IgD-negative memory B cell (primary cell): ENCODE measurements at regions not wholly inside any gene's neighbourhood (a gene's known extent, or its start where the extent isn't known, plus 50 kb on each side); places are given as distances from the start of the nearest gene placed in this dataset.
"Not testable (repeated sequence)": the region's sequence is repeated elsewhere in the genome, so short reads cannot be mapped to it uniquely, and the experiment has no call there.

Experiments used
- H3K27ac Mint-ChIP-seq, 3 donors: one replicate each; pipeline ENCODE4 v1.8.0; 2020 to 2022; ENCODE audit warnings: mild to moderate bottlenecking in 3 of 3, mixed read lengths in 3 of 3, moderate library complexity in 1 of 3
- H3K27me3 Mint-ChIP-seq: one replicate; pipeline ENCODE4 v1.8.0; 2021; ENCODE audit warnings: mixed read lengths
- H3K36me3 Mint-ChIP-seq: one replicate; pipeline ENCODE4 v1.8.0; 2020; ENCODE audit warnings: mild to moderate bottlenecking, mixed read lengths
- H3K4me1 Mint-ChIP-seq, 3 donors: one replicate each; pipeline ENCODE4 v1.8.0; 2020 to 2022; ENCODE audit warnings: mixed read lengths in 3 of 3, mild to moderate bottlenecking in 1 of 3
- H3K4me3 Mint-ChIP-seq, 4 donors: one replicate each; pipeline ENCODE4 v1.8.0; 2020 to 2022; ENCODE audit warnings: mild to moderate bottlenecking in 4 of 4, mixed read lengths in 4 of 4, moderate library complexity in 3 of 4
- H3K9me3 Mint-ChIP-seq, 3 donors: one replicate each; pipeline ENCODE4 v1.8.0; 2020 to 2021; ENCODE audit warnings: mixed read lengths in 3 of 3, mild to moderate bottlenecking in 1 of 3

DNA sequence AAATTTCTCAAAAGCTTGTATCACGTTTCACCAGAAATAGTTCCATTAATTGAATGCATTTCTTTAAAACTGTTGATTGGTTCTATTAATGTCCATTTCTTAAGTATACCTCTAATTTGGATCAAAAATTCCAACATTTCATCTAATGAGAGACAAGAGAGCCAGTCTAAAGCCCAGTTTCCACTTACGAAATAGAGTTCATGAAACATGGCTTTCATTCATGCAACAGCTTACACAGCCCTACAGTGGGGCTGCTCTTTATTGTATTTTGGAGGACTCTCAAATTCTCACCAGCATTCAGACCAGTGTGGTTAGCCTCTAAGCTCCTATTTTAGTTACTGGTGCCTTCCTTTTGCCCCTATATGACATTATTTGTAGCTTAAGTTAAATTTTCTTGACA is 566.9 kb upstream of the RGMB start:
- Mint-ChIP-seq H3K4me1 (no peaks in the 10 kb centered on the region), H3K4me3 (no peak overlapping the region), H3K27ac (no peak overlapping the region), H3K27me3 (no peaks in the 10 kb centered on the region), H3K9me3 (peaks cover 0 to 4% (median 0%) of the 10 kb centered on the region in 3 donors), H3K36me3 (no peaks in the 10 kb centered on the region)

DNA sequence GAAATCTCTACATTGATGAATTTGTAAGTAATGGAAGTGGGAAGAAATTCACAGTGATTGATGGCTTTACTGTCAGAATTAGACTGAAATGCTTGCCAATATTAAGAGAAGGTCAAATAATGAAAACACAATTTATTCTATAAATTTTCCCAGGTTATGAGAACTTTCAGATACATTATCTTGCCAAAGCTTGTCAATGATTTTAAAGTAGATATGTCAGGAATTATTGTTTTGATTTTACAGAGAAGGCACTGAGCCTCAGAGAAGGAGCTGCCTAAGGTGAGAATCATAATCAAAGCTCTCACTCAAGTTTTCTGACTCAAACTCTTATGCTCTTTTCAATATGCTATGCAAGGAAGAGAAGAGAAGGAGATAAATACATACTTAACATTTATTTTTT is 564.0 kb upstream of the RGMB start:
- no peak overlapping the region for H3K4me3 Mint-ChIP-seq
- no peaks in the 10 kb centered on the region for H3K36me3 Mint-ChIP-seq
- H3K27ac Mint-ChIP-seq = no peak overlapping the region
- peaks cover 0 to 1% (median 0%) of the 10 kb centered on the region in 3 donors for H3K4me1 Mint-ChIP-seq
- peaks cover 0 to 2% (median under 1%) of the 10 kb centered on the region in 3 donors for H3K9me3 Mint-ChIP-seq
- no peaks in the 10 kb centered on the region for H3K27me3 Mint-ChIP-seq

DNA sequence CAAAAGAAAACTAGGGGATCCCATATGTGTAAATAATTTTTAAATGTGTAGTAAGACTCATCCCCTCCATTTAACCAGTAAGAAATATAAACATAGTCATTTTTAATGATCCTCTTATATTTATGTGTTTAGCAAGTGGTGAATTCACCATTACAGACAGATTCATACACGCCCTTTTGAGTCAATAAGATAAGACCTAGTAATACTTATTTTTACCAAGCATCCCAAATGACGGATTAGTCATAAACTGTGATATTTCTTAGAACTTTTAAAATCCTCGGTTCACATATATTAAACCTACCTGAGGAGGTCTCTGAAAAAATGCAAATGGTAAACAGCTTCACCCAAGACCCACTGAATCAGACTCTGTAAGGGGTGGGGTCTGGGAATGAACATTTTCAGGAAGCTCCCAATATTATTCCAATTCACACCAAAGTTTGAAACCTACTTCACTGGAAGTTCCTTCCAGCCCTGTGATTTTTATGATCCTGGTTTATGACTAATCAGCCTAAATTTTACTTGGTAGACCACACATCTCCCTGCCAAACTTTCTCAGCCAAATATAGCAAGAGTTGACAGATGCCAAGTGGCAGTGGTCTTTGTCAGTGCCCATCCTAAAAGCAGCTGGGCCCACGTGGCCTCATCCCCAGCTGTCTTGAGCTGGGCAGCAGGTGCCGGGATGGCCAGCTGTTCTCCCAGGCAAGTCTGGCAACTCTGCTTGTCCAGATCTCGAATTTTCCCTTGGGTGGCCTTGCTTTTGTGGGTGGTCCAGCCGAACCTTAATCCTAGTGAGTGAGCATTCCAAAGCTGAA is 559.0 kb upstream of the RGMB start:
- Mint-ChIP-seq H3K27me3 (no peaks in the 10 kb centered on the region), H3K4me3 (no peak overlapping the region), H3K9me3 (peaks cover 0 to 2% (median 0%) of the 10 kb centered on the region in 3 donors), H3K36me3 (no peaks in the 10 kb centered on the region), H3K4me1 (peaks cover 0 to 1% (median 0%) of the 10 kb centered on the region in 3 donors), H3K27ac (peak overlapping the region in 1 of 3 donors; percentile 28)

DNA sequence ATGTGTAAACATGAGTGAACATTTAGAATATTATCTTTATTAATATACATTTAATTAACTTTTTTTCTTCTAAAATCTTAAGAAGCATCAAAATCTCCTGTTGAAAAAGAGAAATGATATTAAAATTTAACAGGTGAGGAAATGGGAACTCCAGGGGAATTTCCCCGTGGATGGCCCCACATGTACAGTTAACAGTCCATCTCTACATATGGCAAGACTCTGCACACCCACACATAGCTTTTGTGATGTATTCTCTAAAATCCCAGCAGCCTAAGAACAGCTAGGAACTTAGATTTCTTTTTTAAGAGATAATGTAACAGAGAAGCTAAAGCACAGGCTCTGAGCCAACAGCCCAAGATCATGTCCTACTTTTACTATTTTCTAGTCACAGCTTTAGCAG is 556.3 kb upstream of the RGMB start:
- no peaks in the 10 kb centered on the region for H3K36me3 Mint-ChIP-seq
- H3K9me3 Mint-ChIP-seq = peaks cover 0 to 2% (median 2%) of the 10 kb centered on the region in 3 donors

DNA sequence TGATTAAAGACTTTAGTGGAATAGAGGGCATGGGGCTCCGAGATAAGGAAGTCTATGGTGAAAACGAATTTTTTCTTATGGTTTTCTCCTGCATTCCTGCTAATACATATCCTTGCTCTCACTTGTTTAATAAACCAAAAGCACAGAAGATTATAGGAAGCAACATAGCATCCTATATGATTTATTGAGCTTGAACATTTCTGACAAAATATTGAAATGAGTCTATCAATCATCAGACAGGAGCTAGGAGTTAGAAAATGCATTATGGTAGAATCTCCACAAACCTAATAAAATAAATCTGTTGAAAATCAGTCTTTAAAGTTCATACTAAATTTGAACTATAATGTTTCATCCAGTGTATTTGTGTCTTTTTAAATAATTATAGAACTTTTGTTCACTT is 554.6 kb upstream of the RGMB start:
- Mint-ChIP-seq H3K27me3 (no peaks in the 10 kb centered on the region), H3K36me3 (no peaks in the 10 kb centered on the region), H3K9me3 (peaks cover 0 to 4% (median 2%) of the 10 kb centered on the region in 3 donors)

More for the DNA sequence above, 556.3 kb upstream of the RGMB start:
- H3K4me3 Mint-ChIP-seq = no peak overlapping the region
- H3K27me3 Mint-ChIP-seq = no peaks in the 10 kb centered on the region
- peaks cover 0 to under 1% (median 0%) of the 10 kb centered on the region in 3 donors for H3K4me1 Mint-ChIP-seq
- no peak overlapping the region for H3K27ac Mint-ChIP-seq

DNA sequence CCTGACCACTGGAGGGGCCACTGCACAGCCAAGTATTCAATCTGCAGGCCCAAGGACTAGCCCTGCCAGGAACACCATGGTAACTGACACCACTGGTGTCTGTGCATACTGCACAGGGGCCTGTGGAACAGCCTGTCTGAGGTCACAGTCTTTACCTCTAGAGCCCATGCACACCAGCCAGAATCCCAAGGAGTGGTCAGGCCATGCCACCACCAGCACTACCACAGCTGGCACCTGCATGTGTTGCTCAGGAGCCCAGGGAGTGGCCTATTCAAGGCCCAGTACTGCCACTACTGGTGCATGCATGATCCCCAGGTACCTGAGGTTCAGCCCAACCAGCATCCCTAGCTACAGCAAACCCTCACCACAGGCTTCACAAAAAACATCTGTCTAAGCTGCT is 546.0 kb upstream of the RGMB start:
- Mint-ChIP-seq H3K27ac (no peak overlapping the region), H3K36me3 (no peaks in the 10 kb centered on the region), H3K4me1 (no peaks in the 10 kb centered on the region), H3K4me3 (no peak overlapping the region), H3K27me3 (no peaks in the 10 kb centered on the region), H3K9me3 (peaks cover 11 to 15% (median 12%) of the 10 kb centered on the region in 3 donors)

More for the DNA sequence above, 554.6 kb upstream of the RGMB start:
- H3K4me1 Mint-ChIP-seq = no peaks in the 10 kb centered on the region
- no peak overlapping the region for H3K4me3 Mint-ChIP-seq
- H3K27ac Mint-ChIP-seq = no peak overlapping the region

DNA sequence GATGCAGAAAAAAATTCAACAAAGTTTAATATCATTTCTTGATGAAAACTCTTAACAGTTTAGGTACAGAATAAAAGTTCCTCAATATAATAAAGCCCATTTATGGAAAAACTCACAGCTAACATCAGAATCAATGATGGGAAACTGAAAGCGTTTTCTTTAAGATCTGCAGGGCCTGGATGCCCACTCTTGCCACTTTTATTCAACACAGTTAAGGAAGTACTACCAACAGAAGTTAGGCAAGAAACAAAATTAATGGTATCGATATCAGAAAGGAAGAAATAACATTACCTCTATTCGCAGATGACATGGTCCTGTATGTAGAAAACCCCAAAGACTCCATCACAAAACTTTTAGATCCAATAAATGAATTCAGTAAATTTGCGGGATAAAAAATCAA is 542.4 kb upstream of the RGMB start:
- Mint-ChIP-seq H3K36me3 (no peaks in the 10 kb centered on the region), H3K4me1 (no peaks in the 10 kb centered on the region), H3K4me3 (no peak overlapping the region), H3K27ac (no peak overlapping the region), H3K27me3 (no peaks in the 10 kb centered on the region), H3K9me3 (peaks cover 10 to 18% (median 14%) of the 10 kb centered on the region in 3 donors)

DNA sequence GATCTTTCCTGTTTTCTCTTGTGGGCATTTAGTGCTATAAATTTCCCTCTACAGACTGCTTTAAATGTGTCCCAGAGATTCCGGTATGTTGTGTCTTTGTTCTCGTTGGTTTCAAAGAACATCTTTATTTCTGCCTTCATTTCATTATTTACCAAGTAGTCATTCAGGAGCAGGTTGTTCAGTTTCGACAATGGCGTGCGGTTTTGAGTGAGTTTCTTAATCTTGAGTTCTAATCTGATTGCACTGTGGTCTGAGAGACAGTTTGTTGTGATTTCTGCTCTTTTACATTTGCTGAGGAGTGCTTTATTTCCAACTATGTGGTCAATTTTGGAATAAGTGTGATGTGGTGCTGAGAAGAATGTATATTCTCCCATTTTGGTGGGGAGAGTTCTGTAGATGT is 535.7 kb upstream of the RGMB start:
- H3K9me3 Mint-ChIP-seq = peaks cover 6 to 14% (median 7%) of the 10 kb centered on the region in 3 donors
- H3K4me3 Mint-ChIP-seq, H3K36me3 Mint-ChIP-seq, H3K27ac Mint-ChIP-seq, H3K27me3 Mint-ChIP-seq, H3K4me1 Mint-ChIP-seq: not testable (repeated sequence)

DNA sequence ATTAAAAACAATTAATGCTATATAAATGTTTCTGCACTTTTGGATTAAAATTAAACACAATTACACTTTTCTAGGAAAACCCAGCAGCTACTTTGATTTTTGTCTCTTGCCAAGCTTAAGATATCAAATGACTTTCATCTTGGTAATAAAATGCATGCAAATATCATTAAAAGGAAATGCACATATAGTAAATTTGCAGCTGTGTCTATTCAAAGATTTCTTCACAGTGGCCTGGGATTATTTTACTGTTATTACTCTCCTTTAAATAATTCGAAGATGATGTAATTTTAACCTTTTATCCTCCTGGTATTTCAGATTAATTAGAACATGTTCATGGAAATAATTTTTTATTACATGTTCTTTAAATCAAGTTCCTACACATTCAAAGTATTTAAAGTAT is 529.5 kb upstream of the RGMB start:
- no peak overlapping the region for H3K4me3 Mint-ChIP-seq
- no peak overlapping the region for H3K27ac Mint-ChIP-seq
- peaks cover 2 to 3% (median 2%) of the 10 kb centered on the region in 3 donors for H3K9me3 Mint-ChIP-seq
- no peaks in the 10 kb centered on the region for H3K36me3 Mint-ChIP-seq
- H3K27me3 Mint-ChIP-seq = no peaks in the 10 kb centered on the region
- H3K4me1 Mint-ChIP-seq = no peaks in the 10 kb centered on the region

DNA sequence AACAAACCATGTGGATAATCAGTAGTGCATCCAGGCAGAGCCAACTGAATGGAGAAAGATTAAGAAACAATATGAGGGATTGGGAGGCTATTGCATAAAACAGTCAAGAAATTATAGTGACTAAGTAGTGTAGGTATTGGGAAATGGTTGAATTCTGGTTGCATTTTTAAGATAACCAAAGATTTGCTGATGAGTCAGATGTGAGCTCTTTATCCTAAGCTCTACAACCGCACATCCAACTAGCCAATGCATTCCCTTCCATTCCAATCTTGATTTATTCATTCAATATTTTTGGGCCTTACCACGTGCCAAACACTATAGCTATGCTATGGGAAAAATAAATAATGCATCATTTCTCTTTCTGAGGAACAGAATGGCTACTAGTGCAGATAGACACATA is 524.5 kb upstream of the RGMB start:
- Mint-ChIP-seq H3K4me1 (peaks cover 0 to 1% (median 0%) of the 10 kb centered on the region in 3 donors), H3K36me3 (no peaks in the 10 kb centered on the region), H3K27me3 (no peaks in the 10 kb centered on the region), H3K27ac (no peak overlapping the region), H3K4me3 (no peak overlapping the region), H3K9me3 (peaks cover 0 to 3% (median 0%) of the 10 kb centered on the region in 3 donors)

DNA sequence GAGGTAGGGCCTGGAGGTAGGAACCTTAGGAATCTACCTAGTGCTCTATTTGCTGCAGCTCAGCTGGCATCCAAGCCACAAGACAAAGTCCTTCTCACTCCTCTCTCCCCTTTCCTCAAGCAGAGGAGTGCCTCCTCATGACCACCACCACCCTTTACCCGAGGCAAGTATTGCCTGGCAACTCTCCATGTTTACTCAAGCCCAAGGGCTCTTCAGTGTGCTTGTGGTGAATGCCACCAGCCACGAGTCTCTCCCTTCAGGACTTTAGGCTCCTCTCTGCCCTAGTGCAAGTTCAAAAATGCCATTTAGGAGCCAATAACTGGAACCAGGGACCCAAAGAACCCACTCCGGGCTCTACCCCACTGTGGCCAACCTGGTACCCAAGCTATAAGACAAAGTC is 514.5 kb upstream of the RGMB start:
- no peak overlapping the region for H3K27ac Mint-ChIP-seq
- H3K36me3 Mint-ChIP-seq = no peaks in the 10 kb centered on the region
- H3K4me1 Mint-ChIP-seq = no peaks in the 10 kb centered on the region
- H3K27me3 Mint-ChIP-seq = no peaks in the 10 kb centered on the region
- H3K9me3 Mint-ChIP-seq = peaks cover 0 to 4% (median 2%) of the 10 kb centered on the region in 3 donors
- H3K4me3 Mint-ChIP-seq = no peak overlapping the region

DNA sequence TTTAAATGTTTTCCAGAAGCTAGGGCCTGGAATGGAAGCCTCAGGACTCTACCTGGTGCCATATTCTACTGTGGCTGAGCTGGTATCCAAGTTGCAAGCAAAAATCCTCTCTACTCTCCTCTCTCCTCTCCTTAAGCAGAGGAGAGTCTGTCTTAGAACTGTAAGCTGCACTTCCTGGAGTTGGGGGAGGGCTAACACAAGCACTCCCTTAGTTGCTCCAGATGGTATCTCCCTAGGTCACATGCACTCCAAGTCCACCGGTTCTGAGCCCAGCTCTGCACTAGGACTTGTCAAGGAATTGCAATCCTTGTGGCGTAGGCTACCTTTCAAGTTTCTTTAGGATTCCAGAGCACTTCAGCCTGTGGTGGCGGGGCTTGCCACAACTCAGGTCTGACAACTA is 513.9 kb upstream of the RGMB start:
- Mint-ChIP-seq H3K27ac (no peak overlapping the region), H3K27me3 (no peaks in the 10 kb centered on the region), H3K4me1 (no peaks in the 10 kb centered on the region), H3K36me3 (no peaks in the 10 kb centered on the region), H3K9me3 (peaks cover 0 to 4% (median 2%) of the 10 kb centered on the region in 3 donors), H3K4me3 (no peak overlapping the region)

DNA sequence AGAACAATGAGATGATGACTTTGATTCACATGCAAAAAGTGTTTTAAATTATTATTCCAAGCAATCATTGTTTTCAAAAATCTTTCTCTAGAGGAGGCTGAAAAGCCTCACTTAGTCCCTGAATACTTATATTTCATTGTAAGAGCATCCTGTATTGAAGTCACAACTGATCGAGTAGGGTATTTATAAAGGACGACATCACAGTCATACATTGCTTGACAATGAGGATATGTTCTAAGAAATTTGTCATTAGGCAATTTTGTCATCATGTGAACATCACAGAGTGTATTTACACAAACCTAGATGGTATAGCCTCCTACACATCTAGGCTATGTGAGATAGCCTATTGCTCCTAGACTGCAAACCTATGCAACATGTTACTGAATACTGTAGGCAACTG is 510.4 kb upstream of the RGMB start:
- H3K27me3 Mint-ChIP-seq = no peaks in the 10 kb centered on the region
- no peaks in the 10 kb centered on the region for H3K4me1 Mint-ChIP-seq
- peaks cover 0 to 3% (median 0%) of the 10 kb centered on the region in 3 donors for H3K9me3 Mint-ChIP-seq
- H3K27ac Mint-ChIP-seq = no peak overlapping the region
- H3K36me3 Mint-ChIP-seq = no peaks in the 10 kb centered on the region
- H3K4me3 Mint-ChIP-seq = no peak overlapping the region

DNA sequence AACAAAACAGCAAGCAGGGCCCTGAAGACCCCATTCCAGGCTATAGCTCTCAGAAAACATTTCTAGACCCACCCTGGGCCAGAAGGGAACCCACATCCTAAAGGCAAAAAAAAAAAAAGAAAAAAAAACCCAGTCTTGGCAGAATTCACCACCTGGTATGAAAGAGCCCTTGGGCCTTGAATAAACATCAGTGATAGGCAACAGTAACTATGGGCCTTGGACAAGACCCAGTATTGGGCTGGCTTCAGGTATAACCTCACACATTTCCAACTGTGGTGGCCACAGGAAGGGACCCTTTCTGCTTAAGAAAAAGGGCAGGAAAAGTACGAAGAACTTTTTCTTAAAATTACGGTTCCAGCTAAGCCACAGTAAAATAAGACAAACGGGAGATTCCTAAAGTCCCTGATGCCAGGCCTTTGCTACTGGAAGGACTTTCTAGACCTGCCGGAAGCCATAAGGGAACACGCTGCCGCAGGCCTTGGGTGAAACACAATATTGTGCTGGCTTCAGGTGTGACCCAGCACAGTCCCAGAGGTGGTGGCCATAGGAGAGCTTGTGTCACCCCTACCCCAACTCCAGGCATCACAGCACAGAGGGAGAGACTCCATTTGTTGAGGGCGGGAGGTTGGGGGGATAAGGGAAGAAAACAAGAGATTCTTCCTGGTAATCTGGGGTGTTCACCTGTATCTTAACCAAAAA is 505.2 kb upstream of the RGMB start:
- Mint-ChIP-seq H3K4me3 (no peak overlapping the region), H3K27ac (no peak overlapping the region), H3K9me3 (peaks cover 0 to 3% (median 0%) of the 10 kb centered on the region in 3 donors), H3K27me3 (no peaks in the 10 kb centered on the region), H3K4me1 (no peaks in the 10 kb centered on the region), H3K36me3 (no peaks in the 10 kb centered on the region)

DNA sequence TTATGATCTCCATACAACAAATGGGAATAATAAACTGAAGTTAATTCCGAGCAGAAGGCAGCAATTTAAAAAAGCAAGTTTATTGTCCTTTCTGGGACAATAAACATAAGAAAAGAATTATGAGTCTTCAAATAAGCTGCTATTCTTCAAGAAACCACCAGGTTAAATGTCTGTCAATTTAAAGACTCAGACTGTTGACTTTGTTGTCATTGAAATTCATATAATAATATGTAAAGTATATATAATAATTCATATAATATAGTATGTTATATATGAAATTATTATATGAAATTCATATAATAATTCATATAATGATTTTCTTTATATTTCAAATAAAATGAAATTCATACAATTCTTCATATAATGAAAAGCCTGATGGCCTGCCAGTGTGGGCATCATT is 497.5 kb upstream of the RGMB start:
- Mint-ChIP-seq H3K27ac (no peak overlapping the region), H3K4me1 (no peaks in the 10 kb centered on the region), H3K4me3 (no peak overlapping the region), H3K36me3 (no peaks in the 10 kb centered on the region), H3K27me3 (no peaks in the 10 kb centered on the region), H3K9me3 (peaks cover 0 to 3% (median 0%) of the 10 kb centered on the region in 3 donors)

DNA sequence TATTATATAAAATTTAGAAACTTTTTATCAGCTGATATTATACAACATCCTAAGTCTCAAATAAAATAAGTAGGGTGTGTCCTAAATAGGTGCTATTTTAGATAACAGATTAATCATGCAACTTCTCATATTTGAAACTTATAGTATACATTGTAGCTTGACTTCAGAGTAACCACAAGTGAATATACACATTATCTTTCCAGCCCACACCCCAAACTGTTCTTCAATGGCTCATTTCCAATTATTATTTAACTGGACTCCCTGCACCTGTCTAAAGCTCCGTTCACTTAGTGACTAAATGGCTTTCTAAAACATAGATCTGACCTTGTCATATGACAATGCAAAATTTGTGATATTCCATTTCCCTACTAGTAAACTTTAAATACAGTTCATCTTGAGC is 490.9 kb upstream of the RGMB start:
- H3K27ac Mint-ChIP-seq = no peak overlapping the region
- no peaks in the 10 kb centered on the region for H3K36me3 Mint-ChIP-seq
- H3K4me1 Mint-ChIP-seq = no peaks in the 10 kb centered on the region
- no peaks in the 10 kb centered on the region for H3K27me3 Mint-ChIP-seq
- no peaks in the 10 kb centered on the region for H3K9me3 Mint-ChIP-seq
- H3K4me3 Mint-ChIP-seq = no peak overlapping the region
